Right cardiac atrium (tissue), 5 donors: ENCODE measurements at regions not wholly inside any gene's neighbourhood (a gene's known extent, or its start where the extent isn't known, plus 50 kb on each side); places are given as distances from the start of the nearest gene placed in this dataset.

Source experiments
- ATAC-seq, 2 donors: fragments of 200-7000 bp; cut with Tn5 transposase; one replicate each; pipeline versions ENCODE4 v1.8.0 to v1.9.1; 2020; ENCODE audit warnings: moderate library complexity in 2 of 2, mild to moderate bottlenecking in 1 of 2
- DNase-seq, 3 donors: peaks; one replicate each; pipeline ENCODE4 v3.0.0-alpha.2; 2020
- H3K27ac ChIP-seq: one replicate; pipeline ENCODE4 v1.5.1; 2013; ENCODE audit warnings: mild to moderate bottlenecking, low read length, control low read depth, moderate library complexity
- H3K27me3 ChIP-seq: one replicate; pipeline ENCODE4 v1.6.1; 2013; ENCODE audit not compliant: control insufficient read depth, insufficient read depth
- H3K4me1 ChIP-seq: one replicate; pipeline ENCODE4 v1.6.1; 2013; ENCODE audit warnings: low read length; ENCODE audit not compliant: control insufficient read depth, insufficient read depth
- H3K4me3 ChIP-seq: one replicate; pipeline ENCODE4 v1.5.1; 2013; ENCODE audit warnings: low read length, control low read depth
- H3K9me3 ChIP-seq: one replicate; pipeline ENCODE4 v1.6.1; 2013; ENCODE audit warnings: low read length; ENCODE audit not compliant: control insufficient read depth
- WGBS: extraction: QIAGEN DNeasy Blood & Tissue Kit; methylation state at CpG from one replicate; pipeline ENCODE4 v1.1.7; 2013; 5-methylcytosine and 5-hydroxymethylcytosine counted together
- intact Hi-C, 4 donors: fragments of 100-400 bp; cut with DNase I; formaldehyde crosslinking; loops; one replicate each; pipeline versions ENCODE4 v1.11.0 to v1.14.0; 2022 to 2023
- donor health status: healthy with polysubstance abuse.
- donor health status: DM: no; HTN: yes; CAD: no.
- donor health status: DM: no; HTN: no; CAD: no.
- donor health status: DM: no; HTN: yes; CAD: no; lungs with severe emphysema.
- donor health status: DM: yes; HTN: yes; CAD: no.

- ATAC-seq (no peak), DNase-seq (no peak)
- no peaks in the 10 kb centered on the region for H3K9me3 ChIP-seq
- 85% methylated on average over 2 of the region's 2 CpGs for WGBS
- no peaks in the 10 kb centered on the region for H3K4me1 ChIP-seq
- no peaks in the 10 kb centered on the region for H3K27me3 ChIP-seq
- intact Hi-C loops: no loop called here
- no peak overlapping the region for H3K27ac ChIP-seq
- no peak overlapping the region for H3K4me3 ChIP-seq
Observed at GRCh38 chr4:112973750-112974251, 75.7 kb upstream of the ANK2 start.

DNA sequence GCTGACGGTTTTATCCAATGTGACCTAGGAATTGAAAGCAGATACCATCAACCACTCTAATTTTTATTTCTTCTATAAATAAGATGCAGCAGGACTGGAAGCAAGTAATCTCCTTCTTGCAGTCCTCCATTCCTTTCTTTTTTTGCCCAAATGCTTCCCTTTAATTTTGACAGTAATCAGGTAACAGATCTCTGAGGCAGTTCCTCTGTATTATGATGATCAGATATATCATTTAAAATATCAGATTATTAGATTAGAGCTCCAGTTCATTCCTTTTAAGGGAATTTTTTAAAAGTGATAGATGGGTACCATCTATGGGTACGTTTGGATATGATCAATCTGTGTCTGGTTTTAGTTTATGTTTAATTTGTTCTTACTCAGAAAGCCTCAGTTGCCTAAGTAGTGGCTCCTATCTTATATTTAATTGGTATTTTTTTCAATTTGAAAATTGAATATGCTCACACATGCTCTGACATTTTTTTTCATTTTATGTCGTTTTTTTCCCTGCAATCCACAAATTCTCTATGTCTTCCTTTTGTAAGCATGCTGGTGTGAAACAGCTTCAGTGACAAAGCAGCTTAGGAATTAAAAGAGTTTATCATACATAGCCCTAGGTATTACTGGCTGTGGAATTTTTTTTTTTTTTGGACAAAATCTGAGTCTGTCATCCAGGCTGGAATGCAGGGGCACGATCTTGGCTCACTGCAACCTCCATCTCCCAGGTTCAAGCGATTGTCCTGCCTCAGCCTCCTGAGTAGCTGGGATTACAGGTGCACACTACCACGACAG lies 73.7 kb upstream of the ANK2 start:
- DNase-seq (no peak), ATAC-seq (no peak)
- intact Hi-C loops: no loop called here
- H3K27ac ChIP-seq: no peak overlapping the region
- H3K9me3 ChIP-seq: no peaks in the 10 kb centered on the region
- H3K4me1 ChIP-seq: no peaks in the 10 kb centered on the region
- no peaks in the 10 kb centered on the region for H3K27me3 ChIP-seq
- WGBS: 83% methylated on average over 6 of the region's 6 CpGs
- no peak overlapping the region for H3K4me3 ChIP-seq

- H3K9me3 ChIP-seq: no peaks in the 10 kb centered on the region
- no peaks in the 10 kb centered on the region for H3K4me1 ChIP-seq
- no peaks in the 10 kb centered on the region for H3K27me3 ChIP-seq
- ATAC-seq (peak in 1 of 2 donors; percentile 22), DNase-seq (peak in 2 of 3 donors; percentile 41 to 47)
- H3K27ac ChIP-seq: no peak overlapping the region
- 94% methylated on average over 14 of the region's 14 CpGs for WGBS
- H3K4me3 ChIP-seq: no peak overlapping the region
- intact Hi-C loops: no loop called here
Observed at GRCh38 chr4:112978691-112979472, 70.6 kb upstream of the ANK2 start.

DNA sequence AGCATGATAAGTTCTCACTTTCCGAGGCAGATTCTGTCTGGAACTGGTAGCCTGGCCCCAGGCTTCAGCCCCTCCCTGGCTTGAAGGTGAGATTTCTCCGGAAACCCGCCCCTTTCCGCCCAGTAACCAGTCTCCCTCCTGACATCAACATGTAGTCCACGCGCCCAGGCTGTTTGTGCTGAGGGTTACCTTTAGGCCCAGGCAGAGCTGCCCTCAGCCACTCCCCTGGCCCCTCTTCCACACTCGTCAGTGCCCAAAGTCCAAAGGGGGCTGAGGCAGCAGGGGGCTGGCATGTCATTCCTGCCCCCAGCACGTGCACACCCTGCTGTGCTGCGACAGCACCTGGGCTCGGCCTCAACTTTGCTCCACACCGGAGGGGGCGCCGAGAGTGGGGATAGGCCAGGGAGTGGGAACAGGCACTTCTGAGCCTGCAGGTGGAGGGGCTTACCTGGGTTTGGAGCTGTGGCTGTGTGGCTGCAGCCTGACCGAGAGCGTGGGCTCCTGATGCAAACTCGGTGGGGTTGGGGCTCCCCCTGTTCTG lies 69.5 kb upstream of the ANK2 start:
- H3K27me3 ChIP-seq: no peaks in the 10 kb centered on the region
- intact Hi-C loops: no loop called here
- peak in 1 of 2 donors; percentile 40 for ATAC-seq
- no peak overlapping the region for H3K4me3 ChIP-seq
- H3K4me1 ChIP-seq: no peaks in the 10 kb centered on the region
- DNase-seq: peak in 2 of 3 donors; percentile 35 to 43
- no peaks in the 10 kb centered on the region for H3K9me3 ChIP-seq
- no peak overlapping the region for H3K27ac ChIP-seq
- WGBS: 92% methylated on average over 16 of the region's 16 CpGs

- WGBS: 66% methylated on average over 2 of the region's 2 CpGs
- H3K9me3 ChIP-seq: no peaks in the 10 kb centered on the region
Observed at GRCh38 chr4:112982680-112983079, 66.8 kb upstream of the ANK2 start.

DNA sequence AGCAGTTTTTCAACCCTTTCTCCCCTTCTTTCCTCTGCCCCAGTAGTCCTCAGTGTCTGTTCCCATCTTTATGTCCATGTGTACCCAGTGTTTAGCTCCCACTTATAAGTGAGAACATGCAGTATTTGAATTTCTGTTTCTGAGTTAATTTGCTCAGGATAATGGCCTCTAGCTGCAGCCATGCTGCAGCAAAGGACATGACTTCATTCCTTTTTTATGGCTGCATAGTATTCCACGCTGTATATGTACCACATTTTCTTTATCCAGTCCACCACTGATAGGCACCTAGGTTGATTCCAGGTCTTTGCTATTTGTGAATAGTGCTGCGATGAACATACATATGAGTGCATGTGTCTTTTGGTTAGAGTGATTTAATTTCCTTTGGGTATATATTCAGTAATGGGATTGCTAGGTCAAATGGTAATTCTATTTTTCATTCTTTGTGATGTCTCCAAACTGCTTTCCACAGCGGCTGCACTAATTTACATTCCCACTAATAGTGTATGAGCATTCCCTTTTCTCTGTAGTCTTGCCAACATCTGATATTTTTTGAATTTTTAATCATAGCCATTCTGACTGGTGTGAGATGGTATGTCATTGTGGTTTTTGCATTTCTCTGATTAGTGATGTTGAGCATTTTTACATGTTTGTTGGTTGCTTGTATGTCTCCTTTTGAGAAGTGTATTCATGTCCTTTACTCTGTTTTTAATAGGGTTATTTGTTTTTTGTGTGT lies 54.6 kb upstream of the ANK2 start:
- Histone ChIP-seq H3K9me3 (no peaks in the 10 kb centered on the region), H3K27ac (no peak overlapping the region), H3K4me3 (no peak overlapping the region), H3K27me3 (no peaks in the 10 kb centered on the region), H3K4me1 (no peaks in the 10 kb centered on the region)
- ATAC-seq (no peak), DNase-seq (no peak)
- 92% methylated on average over 3 of the region's 3 CpGs for WGBS
- intact Hi-C loops: no loop called here

More at GRCh38 chr4:112982680-112983079, 66.8 kb upstream of the ANK2 start:
- ATAC-seq (no peak), DNase-seq (no peak)
- intact Hi-C loops: no loop called here
- H3K27me3 ChIP-seq: no peaks in the 10 kb centered on the region
- H3K4me3 ChIP-seq: no peak overlapping the region
- no peak overlapping the region for H3K27ac ChIP-seq
- peaks cover 1% of the 10 kb centered on the region for H3K4me1 ChIP-seq
